SU-DHL-6 (cell line): ENCODE measurements at regions not wholly inside any gene's neighbourhood (a gene's known extent, or its start where the extent isn't known, plus 50 kb on each side); places are given as distances from the start of the nearest gene placed in this dataset.

Source experiments
- EZH2phosphoT487 ChIP-seq: fragments of 200-600 bp; sonication (generic), shearing (Covaris generic); conservative IDR thresholded peaks from 2 replicates; pipeline ENCODE4 v1.6.1; 2018; ENCODE audit warnings: mild to moderate bottlenecking, antibody characterized with exemption, low read length, moderate library complexity, mixed read lengths
- TF ChIP-seq, protein P1 (sequence below): fragments of 200-600 bp; sonication (generic); IDR thresholded peaks from one replicate; pipeline ENCODE4 v1.5.1; 2017; ENCODE audit warnings: antibody characterized with exemption, mild to moderate bottlenecking, low read length, moderate library complexity; ENCODE audit not compliant: insufficient read depth, poor library complexity, severe bottlenecking

GRCh38 chr16:17544785-17545184 lies 74.0 kb upstream of the XYLT1 start:
- TF ChIP-seq, protein P1, sequence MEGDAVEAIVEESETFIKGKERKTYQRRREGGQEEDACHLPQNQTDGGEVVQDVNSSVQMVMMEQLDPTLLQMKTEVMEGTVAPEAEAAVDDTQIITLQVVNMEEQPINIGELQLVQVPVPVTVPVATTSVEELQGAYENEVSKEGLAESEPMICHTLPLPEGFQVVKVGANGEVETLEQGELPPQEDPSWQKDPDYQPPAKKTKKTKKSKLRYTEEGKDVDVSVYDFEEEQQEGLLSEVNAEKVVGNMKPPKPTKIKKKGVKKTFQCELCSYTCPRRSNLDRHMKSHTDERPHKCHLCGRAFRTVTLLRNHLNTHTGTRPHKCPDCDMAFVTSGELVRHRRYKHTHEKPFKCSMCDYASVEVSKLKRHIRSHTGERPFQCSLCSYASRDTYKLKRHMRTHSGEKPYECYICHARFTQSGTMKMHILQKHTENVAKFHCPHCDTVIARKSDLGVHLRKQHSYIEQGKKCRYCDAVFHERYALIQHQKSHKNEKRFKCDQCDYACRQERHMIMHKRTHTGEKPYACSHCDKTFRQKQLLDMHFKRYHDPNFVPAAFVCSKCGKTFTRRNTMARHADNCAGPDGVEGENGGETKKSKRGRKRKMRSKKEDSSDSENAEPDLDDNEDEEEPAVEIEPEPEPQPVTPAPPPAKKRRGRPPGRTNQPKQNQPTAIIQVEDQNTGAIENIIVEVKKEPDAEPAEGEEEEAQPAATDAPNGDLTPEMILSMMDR, result peak; percentile 23
- TF ChIP-seq EZH2phosphoT487, result no peak
